ENCODE measurements at regions not wholly inside any gene's neighbourhood (a gene's known extent, or its start where the extent isn't known, plus 50 kb on each side); places are given as distances from the start of the nearest gene placed in this dataset.

DNA sequence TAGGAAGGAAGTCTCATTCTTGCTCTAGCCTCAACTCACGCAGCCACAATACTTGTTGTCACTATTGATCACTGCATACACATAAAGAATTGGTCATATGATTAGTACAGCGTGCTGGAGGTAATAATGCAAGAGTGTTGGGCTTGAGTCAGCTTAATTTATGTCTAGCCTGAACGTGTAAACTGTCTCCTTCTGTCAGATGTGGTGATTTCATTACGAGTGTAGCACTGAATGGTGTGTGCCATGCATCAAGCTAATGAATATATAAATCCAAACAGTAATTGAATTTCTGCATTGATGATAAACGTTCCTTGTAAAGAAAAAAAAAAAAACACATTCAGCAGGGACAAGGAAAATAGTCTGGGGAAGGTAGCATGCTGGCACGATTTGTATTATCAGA, 396.2 kb upstream of the RAG2 start:
- intact Hi-C loops (cut with DNase I; ENCODE audit: low total_unique reads): no loop called here
- Histone ChIP-seq H3K4me3 (no peak overlapping the region), H3K9me3 (no peaks in the 10 kb centered on the region), H3K27me3 (no peaks in the 10 kb centered on the region), H3K4me1 (no peaks in the 10 kb centered on the region), H3K27ac (no peak overlapping the region), H3K36me3 (no peaks in the 10 kb centered on the region)
- TF ChIP-seq, protein P1, sequence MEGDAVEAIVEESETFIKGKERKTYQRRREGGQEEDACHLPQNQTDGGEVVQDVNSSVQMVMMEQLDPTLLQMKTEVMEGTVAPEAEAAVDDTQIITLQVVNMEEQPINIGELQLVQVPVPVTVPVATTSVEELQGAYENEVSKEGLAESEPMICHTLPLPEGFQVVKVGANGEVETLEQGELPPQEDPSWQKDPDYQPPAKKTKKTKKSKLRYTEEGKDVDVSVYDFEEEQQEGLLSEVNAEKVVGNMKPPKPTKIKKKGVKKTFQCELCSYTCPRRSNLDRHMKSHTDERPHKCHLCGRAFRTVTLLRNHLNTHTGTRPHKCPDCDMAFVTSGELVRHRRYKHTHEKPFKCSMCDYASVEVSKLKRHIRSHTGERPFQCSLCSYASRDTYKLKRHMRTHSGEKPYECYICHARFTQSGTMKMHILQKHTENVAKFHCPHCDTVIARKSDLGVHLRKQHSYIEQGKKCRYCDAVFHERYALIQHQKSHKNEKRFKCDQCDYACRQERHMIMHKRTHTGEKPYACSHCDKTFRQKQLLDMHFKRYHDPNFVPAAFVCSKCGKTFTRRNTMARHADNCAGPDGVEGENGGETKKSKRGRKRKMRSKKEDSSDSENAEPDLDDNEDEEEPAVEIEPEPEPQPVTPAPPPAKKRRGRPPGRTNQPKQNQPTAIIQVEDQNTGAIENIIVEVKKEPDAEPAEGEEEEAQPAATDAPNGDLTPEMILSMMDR (IDR thresholded peaks at IDR 0.05): no peak
- no peak for TF ChIP-seq EP300 (IDR thresholded peaks at IDR 0.05)
- TF ChIP-seq POLR2AphosphoS5 (IDR thresholded peaks at IDR 0.05): no peak
- no peak for TF ChIP-seq POLR2A (IDR thresholded peaks at IDR 0.05)
- WGBS, 5 donors: 54 to 73% (median 59%) methylated on average over 6 of the region's 6 CpGs
- DNase-seq: no peak

DNA sequence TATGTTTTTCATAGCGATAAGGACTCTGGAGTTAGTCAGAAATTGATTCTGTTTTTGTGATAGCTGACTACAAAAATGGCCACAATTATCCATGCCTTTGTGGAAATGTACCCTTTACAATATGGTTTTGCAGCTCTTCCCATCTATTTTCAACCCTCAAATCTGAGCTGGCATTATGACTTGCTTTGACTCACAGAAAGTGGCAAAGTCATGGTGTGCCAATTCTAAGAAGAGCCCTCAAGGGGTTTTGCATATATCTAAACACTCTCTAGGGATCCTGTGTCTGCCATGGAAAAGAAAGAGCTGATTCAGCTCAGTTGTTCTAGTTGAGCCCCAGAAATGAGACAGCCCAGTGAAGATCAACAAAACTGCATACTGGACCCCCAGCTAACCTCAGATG, 390.5 kb upstream of the RAG2 start:
- DNase-seq: no peak
- no peaks in the 10 kb centered on the region for H3K4me1 ChIP-seq
- no peak overlapping the region for H3K4me3 ChIP-seq
- peaks cover 0 to 10% (median 3%) of the 10 kb centered on the region in 4 donors for H3K9me3 ChIP-seq
- 88 to 96% (median 94%) methylated on average over 1 of the region's 1 CpG for WGBS, 5 donors
- H3K36me3 ChIP-seq: no peaks in the 10 kb centered on the region
- intact Hi-C loops (cut with DNase I; ENCODE audit: low total_unique reads): no loop called here
- H3K27ac ChIP-seq: no peak overlapping the region
- TF ChIP-seq, protein P1 (IDR thresholded peaks at IDR 0.05): no peak
- no peak for TF ChIP-seq POLR2A (IDR thresholded peaks at IDR 0.05)
- no peak for TF ChIP-seq EP300 (IDR thresholded peaks at IDR 0.05)
- TF ChIP-seq POLR2AphosphoS5 (IDR thresholded peaks at IDR 0.05): no peak
- H3K27me3 ChIP-seq: no peaks in the 10 kb centered on the region

DNA sequence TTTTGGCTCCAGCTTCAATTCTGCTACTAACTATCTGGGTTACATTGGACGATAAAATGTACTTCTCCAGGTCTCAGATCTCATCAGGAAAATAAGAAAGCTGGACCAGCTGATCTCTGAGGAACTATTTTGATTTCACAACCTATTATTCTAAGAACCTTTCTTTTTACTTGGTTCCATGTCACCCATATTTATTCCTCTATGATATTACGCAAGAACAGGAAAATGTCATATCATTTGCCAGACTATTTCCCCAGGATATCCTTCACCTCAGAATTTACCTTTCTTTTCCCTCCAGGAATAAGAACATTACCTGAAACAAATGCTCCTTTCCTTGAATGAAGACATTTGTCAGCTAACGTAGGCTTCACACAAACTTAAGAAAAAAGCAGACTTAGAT, 387.5 kb upstream of the RAG2 start:
- no peak for TF ChIP-seq EP300 (IDR thresholded peaks at IDR 0.05)
- no peak for TF ChIP-seq POLR2A (IDR thresholded peaks at IDR 0.05)
- TF ChIP-seq, protein P1 (IDR thresholded peaks at IDR 0.05): no peak
- no peak for TF ChIP-seq POLR2AphosphoS5 (IDR thresholded peaks at IDR 0.05)
- no peak overlapping the region for H3K4me3 ChIP-seq
- DNase-seq: no peak
- WGBS, 5 donors: 72 to 85% (median 81%) methylated on average over 3 of the region's 3 CpGs
- no peak overlapping the region for H3K27ac ChIP-seq
- no peaks in the 10 kb centered on the region for H3K4me1 ChIP-seq
- intact Hi-C loops (cut with DNase I; ENCODE audit: low total_unique reads): no loop called here
- H3K36me3 ChIP-seq: no peaks in the 10 kb centered on the region
- H3K27me3 ChIP-seq: no peaks in the 10 kb centered on the region
- peaks cover 0 to 20% (median 8%) of the 10 kb centered on the region in 4 donors for H3K9me3 ChIP-seq

DNA sequence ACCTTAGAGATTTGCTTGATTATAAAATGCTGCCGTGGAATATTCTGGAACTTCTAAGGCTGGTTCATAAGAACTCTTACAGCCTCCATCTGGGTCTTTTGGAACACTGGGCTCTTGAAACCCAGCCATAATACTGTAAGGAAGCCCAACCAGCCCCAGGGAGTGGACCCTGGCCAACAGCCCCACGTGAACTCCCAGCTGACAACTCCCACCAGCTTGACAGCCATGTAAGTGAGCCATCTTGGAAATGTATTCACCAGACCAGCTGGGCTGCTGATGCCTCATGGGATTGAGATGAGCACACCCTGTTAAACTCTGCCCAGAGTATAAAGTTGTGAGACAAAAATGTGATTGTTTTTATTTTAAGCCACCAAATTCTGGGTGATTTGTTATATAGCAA, 378.7 kb upstream of the RAG2 start:
- H3K4me1 ChIP-seq: no peaks in the 10 kb centered on the region
- no peaks in the 10 kb centered on the region for H3K36me3 ChIP-seq
- H3K27ac ChIP-seq: no peak overlapping the region
- intact Hi-C loops (cut with DNase I; ENCODE audit: low total_unique reads): no loop called here
- TF ChIP-seq POLR2AphosphoS5 (IDR thresholded peaks at IDR 0.05) (no peak), POLR2A (IDR thresholded peaks at IDR 0.05) (no peak), EP300 (IDR thresholded peaks at IDR 0.05) (no peak)
- DNase-seq: peak in 1 of 2 donors; percentile 36
- 48 to 71% (median 64%) methylated on average over 2 of the region's 2 CpGs for whole genome bisulfite sequencing, 5 donors
- H3K27me3 ChIP-seq: no peaks in the 10 kb centered on the region
- H3K4me3 ChIP-seq: no peak overlapping the region
- H3K9me3 ChIP-seq: peaks cover 0 to 15% (median 4%) of the 10 kb centered on the region in 4 donors

DNA sequence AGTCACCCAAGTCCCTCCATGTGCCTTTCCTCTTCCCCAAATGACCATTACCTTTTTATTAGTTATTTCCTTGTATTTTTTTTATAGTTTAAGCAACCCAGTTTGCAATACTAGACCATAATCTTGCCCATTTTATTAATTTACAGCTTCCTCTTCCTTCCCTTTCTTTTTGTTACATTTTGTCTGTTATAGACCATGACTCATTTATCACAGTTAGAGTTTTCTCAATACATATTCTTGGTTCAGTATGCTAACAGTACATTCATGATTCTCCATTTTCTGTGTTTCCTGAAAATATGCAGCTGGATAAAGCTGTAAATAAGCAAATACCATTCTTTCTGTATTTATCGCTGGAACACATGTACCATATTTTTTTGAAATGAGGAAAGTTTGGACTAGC, 376.7 kb upstream of the RAG2 start:
- Histone ChIP-seq H3K4me1 (no peaks in the 10 kb centered on the region), H3K27me3 (no peaks in the 10 kb centered on the region), H3K27ac (no peak overlapping the region), H3K4me3 (no peak overlapping the region), H3K9me3 (peaks cover 0 to 7% (median 2%) of the 10 kb centered on the region in 4 donors), H3K36me3 (no peaks in the 10 kb centered on the region)
- no peak for DNase-seq
- intact Hi-C loops (cut with DNase I; ENCODE audit: low total_unique reads): no loop called here
- no peak for TF ChIP-seq POLR2AphosphoS5 (IDR thresholded peaks at IDR 0.05)
- TF ChIP-seq, protein P1 (IDR thresholded peaks at IDR 0.05): no peak
- no peak for TF ChIP-seq POLR2A (IDR thresholded peaks at IDR 0.05)
- no peak for TF ChIP-seq EP300 (IDR thresholded peaks at IDR 0.05)
- 83 to 96% (median 91%) methylated on average over 1 of the region's 1 CpG for WGBS, 5 donors

Measured in stomach (tissue), 8 donors.